GM12878 (cell line): ENCODE measurements at regions not wholly inside any gene's neighbourhood (a gene's known extent, or its start where the extent isn't known, plus 50 kb on each side); places are given as distances from the start of the nearest gene placed in this dataset.

Source experiments
- ATAC-seq: fragments of 200-7000 bp; cut with Tn5 transposase; 3 replicates; pipeline ENCODE4 v1.9.1; 2020; ENCODE audit warnings: mild to moderate bottlenecking, moderate library complexity
- BruUV-seq: library from RNA; stranded (reverse); fragments of 400-500 nt; replicated peaks from 2 replicates; lab custom pipeline; 2021; lab: Mats Ljungman, UMichigan
- CTCF ChIA-PET: fragments of 300-600 bp; sonication (Branson Sonifier 250); formaldehyde crosslinking; extraction: SDS; loops from one replicate; lab custom pipeline; 2021; ENCODE audit warnings: inconsistent platforms; lab: Yijun Ruan, JAX
- POLR2A ChIA-PET: fragments of 350-600 bp; formaldehyde crosslinking; extraction: SDS; loops from one replicate; lab custom pipeline; 2021; ENCODE audit warnings: inconsistent platforms; lab: Charles Lee
- RAD21 ChIA-PET: fragments of 300-600 bp; sonication (Branson Sonifier 250); formaldehyde crosslinking; loops from one replicate; lab custom pipeline; 2023; ENCODE audit warnings: antibody characterized with exemption; ENCODE audit not compliant: unreplicated experiment; lab: Charles Lee
- SMC1A ChIA-PET: fragments of 300-600 bp; sonication (Branson Sonifier 250); formaldehyde crosslinking; loops from one replicate; lab custom pipeline; 2023; ENCODE audit not compliant: unreplicated experiment, uncharacterized antibody; lab: Charles Lee
- DNase-seq: peaks from one replicate; pipeline ENCODE4 v3.0.0-alpha.2; 2011; ENCODE audit warnings: low read depth, low spot score
- FAIRE-seq: peaks from 3 replicates; lab custom pipeline; 2011; peaks lifted over from hg19 to GRCh38; lab: Jason Lieb, UNC
- H2AFZ ChIP-seq: 2 replicates; pipeline ENCODE4 v1.6.0; 2011; ENCODE audit warnings: low read depth, low read length, control low read depth; ENCODE audit not compliant: control insufficient read depth
- H3K27ac ChIP-seq: 2 replicates; pipeline ENCODE4 v1.5.1; 2011; ENCODE audit warnings: control low read depth; ENCODE audit not compliant: control insufficient read depth, insufficient read depth
- H3K27me3 ChIP-seq, 2 experiments: replicated peaks in 1 of 2; 2 replicates each; pipeline versions ENCODE4 v1.6.0 to v1.6.1; 2011; ENCODE audit warnings: low read length in 1 of 2; ENCODE audit not compliant: control insufficient read depth in 2 of 2, insufficient read depth in 2 of 2
- H3K36me3 ChIP-seq, 2 experiments: 2 replicates each; pipeline ENCODE4 v1.5.1; 2011; ENCODE audit warnings: low read length in 1 of 2; ENCODE audit not compliant: control insufficient read depth in 2 of 2, insufficient read depth in 2 of 2
- H3K4me1 ChIP-seq: 2 replicates; pipeline ENCODE4 v1.6.1; 2011; ENCODE audit warnings: mild to moderate bottlenecking, low read length, moderate library complexity, mixed read lengths; ENCODE audit not compliant: control insufficient read depth, insufficient read depth
- H3K4me2 ChIP-seq: 2 replicates; pipeline ENCODE4 v1.6.0; 2011; ENCODE audit warnings: control low read depth; ENCODE audit not compliant: control insufficient read depth, insufficient read depth
- H3K4me3 ChIP-seq: fragments of 200-600 bp; sonication (generic); 2 replicates; pipeline ENCODE4 v1.5.1; 2016
- H3K79me2 ChIP-seq: 2 replicates; pipeline ENCODE4 v1.6.0; 2011; ENCODE audit warnings: low read length; ENCODE audit not compliant: control insufficient read depth, insufficient read depth
- H3K9ac ChIP-seq: 2 replicates; pipeline ENCODE4 v1.8.0; 2011; ENCODE audit warnings: low read length, control low read depth, mixed read lengths; ENCODE audit not compliant: control insufficient read depth, insufficient read depth
- H3K9me3 ChIP-seq: replicated peaks from 3 replicates; pipeline ENCODE4 v1.5.1; 2011; ENCODE audit warnings: mild to moderate bottlenecking, low read length; ENCODE audit not compliant: control insufficient read depth, insufficient read depth
- H4K20me1 ChIP-seq: 2 replicates; pipeline ENCODE4 v1.6.0; 2011; ENCODE audit not compliant: control insufficient read depth, insufficient read depth
- CBX3 ChIP-seq: fragments of 200-600 bp; sonication (generic); IDR thresholded peaks from 2 replicates; pipeline ENCODE4 v1.6.1; 2016; ENCODE audit warnings: low read depth, borderline replicate concordance
- CREM ChIP-seq: IDR thresholded peaks from 2 replicates; pipeline ENCODE4 v1.6.1; 2014; ENCODE audit warnings: antibody characterized with exemption, low read depth
- ETV6 ChIP-seq, 2 experiments: fragments of 450-650 bp in 1 of 2; IDR thresholded peaks in 1 of 2; conservative IDR thresholded peaks in 1 of 2; 2 replicates each; pipeline ENCODE4 v1.6.1; 2014; ENCODE audit warnings: antibody characterized with exemption in 1 of 2, borderline replicate concordance in 1 of 2, low read depth in 1 of 2, mild to moderate bottlenecking in 1 of 2, moderate library complexity in 1 of 2
- NFIC ChIP-seq: IDR thresholded peaks from 2 replicates; pipeline ENCODE4 v1.6.1; 2012; ENCODE audit warnings: low read depth, mild to moderate bottlenecking, inconsistent platforms, low read length, moderate library complexity
- NFYA ChIP-seq: IDR thresholded peaks from 2 replicates; pipeline ENCODE4 v1.6.1; 2011; ENCODE audit warnings: low read depth, mild to moderate bottlenecking, low read length, improper control_type of control experiment, borderline replicate concordance
- NRF1 ChIP-seq: conservative IDR thresholded peaks from 2 replicates; pipeline ENCODE4 v1.6.1; 2011; ENCODE audit warnings: mild to moderate bottlenecking, low read depth, low read length, improper control_type of control experiment
- POU2F2 ChIP-seq: IDR thresholded peaks from 3 replicates; pipeline ENCODE4 v1.6.1; 2011; ENCODE audit warnings: low read depth, mild to moderate bottlenecking, low read length, borderline replicate concordance
- RAD51 ChIP-seq: fragments of 450-650 bp; IDR thresholded peaks from 2 replicates; pipeline ENCODE4 v1.6.1; 2016; ENCODE audit warnings: moderate library complexity, mild to moderate bottlenecking, inconsistent platforms
- USF1 ChIP-seq: IDR thresholded peaks from 2 replicates; pipeline ENCODE4 v1.6.1; 2011; ENCODE audit warnings: borderline replicate concordance, low read depth, mild to moderate bottlenecking, moderate library complexity, mixed read lengths, low read length; ENCODE audit not compliant: insufficient read depth; ENCODE audit errors: extremely low read length
- YY1 ChIP-seq: IDR thresholded peaks from 2 replicates; pipeline ENCODE4 v1.6.1; 2011; ENCODE audit warnings: low read depth, mild to moderate bottlenecking, low read length
- ZNF24 ChIP-seq: fragments of 450-650 bp; IDR thresholded peaks from 2 replicates; pipeline ENCODE4 v1.6.1; 2017; ENCODE audit warnings: antibody characterized with exemption, mild to moderate bottlenecking
- ZNF622 ChIP-seq: fragments of 450-650 bp; IDR thresholded peaks from 2 replicates; pipeline ENCODE4 v1.6.1; 2017; ENCODE audit warnings: mild to moderate bottlenecking, inconsistent platforms
- WGBS: methylation state at CpG from one replicate; pipeline ENCODE4 v1.1.6; 2016; ENCODE audit warnings: low lambda C conversion rate; ENCODE audit not compliant: insufficient replicate concordance, insufficient coverage; ENCODE audit errors: missing lambda C conversion rate; 5-methylcytosine and 5-hydroxymethylcytosine counted together
- in situ Hi-C: fragments of 300-500 bp; cut with MboI; formaldehyde crosslinking; loops from 9 replicates; pipeline ENCODE4 v1.14.3; 2018; ENCODE audit warnings: mixed read lengths
- intact Hi-C: fragments of 100-400 bp; cut with micrococcal nuclease; formaldehyde crosslinking; loops from one replicate; pipeline ENCODE4 v1.14.2; 2022; ENCODE audit not compliant: unreplicated experiment

- TF ChIP-seq NFYA (no peak), USF1 (no peak), POU2F2 (no peak)
Observed at GRCh38 chr2:160901613-160902012, 258.6 kb upstream of the TANK start (continued).

GRCh38 chr2:160905862-160906261, 254.4 kb upstream of the TANK start:
- TF ChIP-seq ETV6 (conservative IDR thresholded peaks at IDR 0.05 in 1 of 2, IDR thresholded peaks at IDR 0.05 in 1 of 2; ENCODE audit: borderline replicate concordance in 1 of 2, low read depth in 1 of 2) (no peak), RAD51 (no peak), YY1 (no peak), ZNF24 (no peak), USF1 (no peak), CBX3 (no peak), NFIC (no peak), ZNF622 (no peak), NRF1 (no peak), CREM (no peak)
- TF ChIP-seq, all 136 proteins: peak for 0
- Histone ChIP-seq H3K27ac (no peak overlapping the region), H3K9me3 (no peaks in the 10 kb centered on the region), H4K20me1 (no peaks in the 10 kb centered on the region), H3K4me2 (no peak overlapping the region), H2AFZ (no peak overlapping the region), H3K9ac (no peak overlapping the region), H3K27me3 (no peaks in the 10 kb centered on the region), H3K4me1 (no peaks in the 10 kb centered on the region), H3K79me2 (no peaks in the 10 kb centered on the region), H3K36me3 (no peaks in the 10 kb centered on the region), H3K4me3 (no peak overlapping the region)
- WGBS: 0% methylated on average over 2 of the region's 2 CpGs
- FAIRE-seq: no peak
- SMC1A ChIA-PET: no interaction called here
- DNase-seq: no peak
- in situ Hi-C loops: no loop called here
- intact Hi-C loops: no loop called here
- POLR2A ChIA-PET: no interaction called here
- CTCF ChIA-PET: no interaction called here
- RAD21 ChIA-PET: no interaction called here
- BruUV-seq: no TSS peak
- no peak for ATAC-seq
